Right lung (tissue), 2 donors: ENCODE measurements at regions not wholly inside any gene's neighbourhood (a gene's known extent, or its start where the extent isn't known, plus 50 kb on each side); places are given as distances from the start of the nearest gene placed in this dataset.
A peak's percentile ranks its signal among the peaks of the same experiment; 100 is the strongest.

Source experiments
- DNase-seq, 2 donors: peaks; one replicate each; pipeline ENCODE4 v3.0.0-alpha.2; 2013

GRCh38 chr3:144229330-144229729, 257.7 kb downstream of the DIPK2A start:
- peak in 1 of 2 donors; percentile 13 for DNase-seq

GRCh38 chr3:144229953-144230352, 258.3 kb downstream of the DIPK2A start:
- DNase-seq: no peak

- no peak for DNase-seq
These were observed 263.9 kb downstream of the DIPK2A start for GRCh38 chr3:144235489-144235888.

- no peak for DNase-seq
These were observed 265.7 kb downstream of the DIPK2A start for GRCh38 chr3:144237351-144237750.

GRCh38 chr3:144241404-144241803, 269.8 kb downstream of the DIPK2A start:
- DNase-seq: no peak

- no peak for DNase-seq
These were observed 271.1 kb downstream of the DIPK2A start for GRCh38 chr3:144242747-144243146.

- DNase-seq: no peak
These were observed 273.0 kb downstream of the DIPK2A start for GRCh38 chr3:144244662-144245061.

GRCh38 chr3:144252896-144253295, 281.3 kb downstream of the DIPK2A start:
- DNase-seq: no peak

GRCh38 chr3:144257381-144257780, 285.8 kb downstream of the DIPK2A start:
- DNase-seq: no peak

- no peak for DNase-seq
These were observed 287.6 kb downstream of the DIPK2A start for GRCh38 chr3:144259267-144259666.

- no peak for DNase-seq
These were observed 292.1 kb downstream of the DIPK2A start for GRCh38 chr3:144263706-144264105.

GRCh38 chr3:144264350-144264749, 292.7 kb downstream of the DIPK2A start:
- no peak for DNase-seq

- no peak for DNase-seq
These were observed 293.2 kb downstream of the DIPK2A start for GRCh38 chr3:144264794-144265193.

GRCh38 chr3:144265542-144266100, 294.0 kb downstream of the DIPK2A start:
- no peak for DNase-seq

GRCh38 chr3:144270100-144270499, 298.5 kb downstream of the DIPK2A start:
- DNase-seq: no peak

GRCh38 chr3:144272680-144273079, 301.1 kb downstream of the DIPK2A start:
- DNase-seq: peak in 1 of 2 donors; percentile 6

GRCh38 chr3:144273601-144274000, 302.0 kb downstream of the DIPK2A start:
- DNase-seq: no peak

GRCh38 chr3:144275005-144275404, 303.4 kb downstream of the DIPK2A start:
- no peak for DNase-seq

GRCh38 chr3:144282313-144282712, 310.7 kb downstream of the DIPK2A start:
- DNase-seq: no peak

GRCh38 chr3:144286235-144286910, 314.8 kb downstream of the DIPK2A start:
- DNase-seq: no peak

GRCh38 chr3:144287001-144287400, 315.4 kb downstream of the DIPK2A start:
- no peak for DNase-seq

GRCh38 chr3:144289057-144289456, 317.4 kb downstream of the DIPK2A start:
- DNase-seq: no peak

- DNase-seq: no peak
These were observed 323.3 kb downstream of the DIPK2A start for GRCh38 chr3:144294659-144295538.
